ENCODE measurements at regions not wholly inside any gene's neighbourhood (a gene's known extent, or its start where the extent isn't known, plus 50 kb on each side); places are given as distances from the start of the nearest gene placed in this dataset.

DNA sequence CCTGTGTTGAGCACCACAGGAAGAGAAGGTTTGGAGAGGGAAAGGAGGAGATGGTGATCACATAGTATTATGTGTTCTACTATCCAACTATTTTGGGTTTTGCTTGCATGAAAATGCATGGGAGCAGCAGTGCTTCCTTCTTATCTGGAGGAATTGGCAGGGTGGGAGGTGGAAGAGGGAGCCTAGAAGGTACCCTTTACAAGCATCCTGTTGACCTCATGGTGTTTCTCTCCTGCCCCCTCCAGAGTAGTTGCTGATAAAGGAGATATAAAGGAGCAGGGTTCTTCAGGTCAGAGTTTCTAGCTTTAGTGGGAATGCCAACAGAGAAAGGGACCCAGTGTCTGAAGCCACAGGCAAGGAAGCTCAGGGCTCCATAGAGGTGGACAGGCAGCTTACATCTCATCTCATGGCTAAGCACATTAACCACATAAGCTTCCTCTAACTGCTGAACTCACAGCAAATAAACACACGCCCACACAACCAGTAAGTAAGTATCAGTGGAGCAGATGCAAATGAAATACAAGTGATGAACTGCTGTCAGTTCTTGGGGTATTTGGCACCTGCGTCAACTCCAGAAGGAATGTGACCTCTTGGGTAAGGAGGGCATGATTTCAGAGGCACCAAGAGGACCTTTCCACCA is 174.2 kb upstream of the SLC38A2 start:
- TF ChIP-seq POLR2A (IDR thresholded peaks at IDR 0.05; ENCODE audit: low read depth, low read length) (no peak), TAF1 (IDR thresholded peaks at IDR 0.05; ENCODE audit: low read depth, low read length) (no peak)

Data from GM12891 (cell line).